Right lobe of liver (tissue), 6 donors: ENCODE measurements at regions not wholly inside any gene's neighbourhood (a gene's known extent, or its start where the extent isn't known, plus 50 kb on each side); places are given as distances from the start of the nearest gene placed in this dataset.
"Not testable (repeated sequence)": the region's sequence is repeated elsewhere in the genome, so short reads cannot be mapped to it uniquely, and the experiment has no call there.

Source experiments
- ATAC-seq, 4 donors: fragments of 200-7000 bp; cut with Tn5 transposase; one replicate each; pipeline ENCODE4 v1.9.1; 2020; ENCODE audit warnings: mild to moderate bottlenecking in 4 of 4, moderate library complexity in 4 of 4
- DNase-seq, 3 donors: peaks; one replicate each; pipeline ENCODE4 v3.0.0-alpha.2; 2020
- H3K27ac ChIP-seq, 3 donors: fragments of 200-600 bp; one replicate each; pipeline ENCODE4 v1.8.0; 2022
- H3K27me3 ChIP-seq, 2 donors: fragments of 200-600 bp; one replicate each; pipeline ENCODE4 v1.8.0; 2022
- H3K36me3 ChIP-seq, 4 donors: fragments of 200-600 bp; sonication (generic) in 1 of 4; one replicate each; pipeline versions ENCODE4 v1.5.1 to v1.8.0; 2017 to 2022; ENCODE audit warnings: control low read depth in 1 of 4
- H3K4me1 ChIP-seq, 4 donors: fragments of 200-600 bp; sonication (generic) in 1 of 4; one replicate each; pipeline versions ENCODE4 v1.5.1 to v1.8.0; 2017 to 2022; ENCODE audit warnings: control low read depth in 1 of 4
- H3K4me3 ChIP-seq, 3 donors: fragments of 200-600 bp; one replicate each; pipeline ENCODE4 v1.8.0; 2022
- H3K9me3 ChIP-seq, 4 donors: fragments of 200-600 bp; sonication (generic) in 1 of 4; one replicate each; pipeline versions ENCODE4 v1.5.1 to v1.8.0; 2017 to 2022; ENCODE audit warnings: control low read depth in 1 of 4
- POLR2A ChIP-seq: fragments of 450-650 bp; IDR thresholded peaks from one replicate; pipeline ENCODE4 v1.6.1; 2017; ENCODE audit warnings: antibody characterized with exemption, mild to moderate bottlenecking
- WGBS: methylation state at CpG from one replicate; pipeline ENCODE4 v1.1.6; 2018; ENCODE audit warnings: low coverage, low lambda C conversion rate; ENCODE audit not compliant: insufficient coverage; ENCODE audit errors: missing lambda C conversion rate; 5-methylcytosine and 5-hydroxymethylcytosine counted together
- intact Hi-C, 2 donors: fragments of 100-400 bp; cut with DNase I; formaldehyde crosslinking; loops; one replicate each; pipeline versions ENCODE4 v1.11.2 to v1.14.1; 2022
- TF ChIP-seq, protein P1 (sequence below), 4 donors: fragments of 200-600 bp in 3 of 4; fragments of 450-650 bp in 1 of 4; IDR thresholded peaks; one replicate each; pipeline versions ENCODE4 v1.5.1 to v1.8.0; 2016 to 2022; ENCODE audit warnings: antibody characterized with exemption in 4 of 4, mild to moderate bottlenecking in 2 of 4
- donor health status: DM: no; HTN: yes; CAD: no.
- donor health status: DM: no; HTN: no; CAD: no.
- donor health status: DM: no; HTN: no; CAD: no.
- donor health status: DM: no; HTN: yes; CAD: no.
- donor health status: DM: no; HTN: yes; CAD: no.

DNA sequence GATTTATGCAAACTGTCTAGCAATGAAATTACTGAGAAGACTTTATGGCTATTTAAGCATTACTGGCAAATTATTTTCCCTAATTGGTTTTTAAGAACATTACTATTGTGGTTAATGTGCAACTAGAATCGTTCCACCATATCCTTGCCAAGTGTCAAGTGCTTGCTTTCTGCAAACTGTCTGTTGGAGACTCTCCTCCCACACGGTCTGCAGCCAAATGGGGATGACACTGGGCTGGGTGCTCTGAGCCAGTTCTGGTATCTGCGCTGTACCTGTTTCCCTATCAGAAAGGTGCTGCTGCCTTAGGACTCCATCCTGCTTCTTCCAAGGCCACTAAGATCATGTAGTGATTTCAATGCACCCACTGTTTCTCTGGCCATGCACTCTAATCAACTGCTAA lies 110.4 kb downstream of the RAMP3 start:
- Histone ChIP-seq H3K36me3 (no peaks in the 10 kb centered on the region), H3K4me1 (no peaks in the 10 kb centered on the region), H3K27ac (no peak overlapping the region), H3K27me3 (no peaks in the 10 kb centered on the region), H3K4me3 (no peak overlapping the region), H3K9me3 (no peaks in the 10 kb centered on the region)
- peak in 2 of 4 donors; percentile 55 to 67 for ATAC-seq
- intact Hi-C loops: loop anchor here in 1 of 2 donors (10.0 kb wide), 1 partner anchor 113 kb away; the partner anchor contains the start of gene RAMP3
- 45% methylated on average over 1 of the region's 3 CpGs for WGBS
- TF ChIP-seq, protein P1, sequence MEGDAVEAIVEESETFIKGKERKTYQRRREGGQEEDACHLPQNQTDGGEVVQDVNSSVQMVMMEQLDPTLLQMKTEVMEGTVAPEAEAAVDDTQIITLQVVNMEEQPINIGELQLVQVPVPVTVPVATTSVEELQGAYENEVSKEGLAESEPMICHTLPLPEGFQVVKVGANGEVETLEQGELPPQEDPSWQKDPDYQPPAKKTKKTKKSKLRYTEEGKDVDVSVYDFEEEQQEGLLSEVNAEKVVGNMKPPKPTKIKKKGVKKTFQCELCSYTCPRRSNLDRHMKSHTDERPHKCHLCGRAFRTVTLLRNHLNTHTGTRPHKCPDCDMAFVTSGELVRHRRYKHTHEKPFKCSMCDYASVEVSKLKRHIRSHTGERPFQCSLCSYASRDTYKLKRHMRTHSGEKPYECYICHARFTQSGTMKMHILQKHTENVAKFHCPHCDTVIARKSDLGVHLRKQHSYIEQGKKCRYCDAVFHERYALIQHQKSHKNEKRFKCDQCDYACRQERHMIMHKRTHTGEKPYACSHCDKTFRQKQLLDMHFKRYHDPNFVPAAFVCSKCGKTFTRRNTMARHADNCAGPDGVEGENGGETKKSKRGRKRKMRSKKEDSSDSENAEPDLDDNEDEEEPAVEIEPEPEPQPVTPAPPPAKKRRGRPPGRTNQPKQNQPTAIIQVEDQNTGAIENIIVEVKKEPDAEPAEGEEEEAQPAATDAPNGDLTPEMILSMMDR (IDR thresholded peaks at IDR 0.05): no peak
- no peak for TF ChIP-seq POLR2A
- DNase-seq: no peak

DNA sequence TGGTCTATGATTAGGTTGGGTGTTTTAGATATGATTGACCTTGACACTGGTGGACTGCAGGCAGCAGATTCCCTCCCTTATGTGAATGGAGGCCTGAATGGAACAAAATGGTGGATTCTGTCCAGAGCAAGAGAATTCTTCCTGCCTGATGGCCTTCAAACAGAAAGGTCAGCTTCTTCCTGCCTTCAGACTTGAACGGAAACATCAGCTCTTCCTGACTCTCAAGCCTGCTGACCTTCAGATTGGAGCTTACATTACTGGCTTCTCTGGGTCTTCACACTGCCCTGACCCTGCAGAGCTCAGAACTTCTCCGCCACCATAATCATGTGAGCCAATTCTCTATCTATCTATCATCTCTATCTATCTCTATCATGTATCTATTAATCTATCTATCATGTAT lies 111.6 kb downstream of the RAMP3 start:
- Histone ChIP-seq H3K27ac (no peak overlapping the region), H3K27me3 (no peaks in the 10 kb centered on the region), H3K4me3 (no peak overlapping the region), H3K4me1 (no peaks in the 10 kb centered on the region), H3K9me3 (no peaks in the 10 kb centered on the region), H3K36me3 (no peaks in the 10 kb centered on the region)
- intact Hi-C loops: loop anchor here in 1 of 2 donors (10.0 kb wide), 1 partner anchor 114 kb away; the partner anchor contains the start of gene RAMP3
- DNase-seq (no peak), ATAC-seq (peak in 3 of 4 donors; percentile 13 to 60 (median 24))
- WGBS: 60% methylated on average over 1 of the region's 2 CpGs
- TF ChIP-seq POLR2A: no peak

DNA sequence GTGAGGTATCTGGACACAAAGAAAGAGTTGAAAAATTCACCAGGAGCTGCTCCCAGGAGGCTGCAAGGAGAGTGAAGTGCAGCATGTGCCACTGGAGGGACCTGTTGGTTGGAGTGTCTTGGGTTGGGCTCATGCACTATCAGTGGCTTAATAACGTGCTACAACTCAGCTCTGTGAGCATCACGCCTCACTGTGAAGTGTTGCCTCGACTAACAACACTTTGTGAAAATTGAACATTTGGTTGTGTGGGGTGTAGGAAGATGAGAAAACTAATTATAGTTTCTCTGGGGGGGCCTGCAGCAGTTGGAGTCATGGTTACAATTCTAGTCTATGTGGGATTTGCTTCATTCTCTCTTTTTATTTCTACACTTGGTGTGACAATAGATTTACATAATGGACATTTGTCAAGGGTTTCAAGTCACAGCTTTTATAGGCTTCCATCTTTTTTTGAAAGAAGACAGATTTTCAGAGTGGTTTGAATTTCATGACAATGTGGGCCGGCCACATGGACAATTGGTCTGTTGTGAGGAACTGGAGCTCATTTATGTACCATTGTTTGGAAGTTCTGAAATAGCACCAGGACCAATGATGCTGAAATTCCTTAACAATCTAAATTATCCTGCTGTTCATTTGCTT lies 121.3 kb downstream of the RAMP3 start:
- Histone ChIP-seq H3K4me1 (no peaks in the 10 kb centered on the region), H3K36me3 (no peaks in the 10 kb centered on the region), H3K27ac (no peak overlapping the region), H3K4me3 (no peak overlapping the region), H3K27me3 (no peaks in the 10 kb centered on the region), H3K9me3 (no peaks in the 10 kb centered on the region)
- intact Hi-C loops: no loop called here
- DNase-seq (no peak), ATAC-seq (no peak)
- 25% methylated on average over 3 of the region's 4 CpGs for WGBS
- no peak for TF ChIP-seq POLR2A
- TF ChIP-seq, protein P1 (IDR thresholded peaks at IDR 0.05): no peak

DNA sequence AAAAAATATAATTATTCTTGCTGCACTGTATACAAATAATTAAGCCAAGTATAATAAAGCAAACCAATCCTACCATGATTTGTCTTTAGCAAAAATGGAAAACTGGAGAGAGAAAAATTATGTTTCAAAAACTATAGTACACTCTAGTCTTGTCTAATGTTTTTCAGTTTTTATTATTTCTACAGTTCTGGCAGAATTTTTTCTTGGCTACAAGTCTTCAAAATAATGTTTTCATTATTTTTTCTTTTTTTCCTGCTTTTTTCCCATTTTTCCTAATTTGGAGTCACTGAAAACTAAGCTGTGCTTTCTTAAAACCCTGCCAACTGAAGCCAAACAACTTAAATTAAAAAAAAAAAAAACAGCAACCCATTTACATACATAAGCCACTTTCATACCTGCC lies 132.0 kb downstream of the RAMP3 start:
- H3K27ac ChIP-seq, H3K36me3 ChIP-seq, ATAC-seq, DNase-seq, H3K4me3 ChIP-seq, H3K4me1 ChIP-seq, intact Hi-C loops, H3K27me3 ChIP-seq, H3K9me3 ChIP-seq: not testable (repeated sequence)

DNA sequence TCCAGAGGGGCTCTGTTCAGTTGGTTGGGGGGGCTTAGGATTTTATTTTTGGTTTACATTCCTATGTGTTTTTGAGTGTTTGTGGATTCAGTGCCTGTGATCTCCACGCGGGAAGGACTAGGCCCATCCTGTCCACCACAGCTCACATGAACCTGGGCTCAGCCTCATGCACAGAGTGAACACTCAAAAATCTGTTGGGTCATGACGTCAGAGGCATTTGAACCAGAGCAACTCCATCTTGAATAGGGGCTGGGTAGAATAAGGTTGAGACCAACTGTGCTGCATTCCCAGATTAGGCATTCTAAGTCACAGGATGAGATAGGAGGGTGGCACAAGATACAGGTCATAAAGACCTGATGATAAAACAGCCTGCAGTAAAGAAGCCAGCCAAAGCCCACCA lies 133.3 kb downstream of the RAMP3 start:
- intact Hi-C loops: no loop called here

More for the DNA sequence above, 133.3 kb downstream of the RAMP3 start:
- H3K27ac ChIP-seq: no peak overlapping the region
- H3K4me3 ChIP-seq: no peak overlapping the region
- H3K4me1 ChIP-seq: no peaks in the 10 kb centered on the region
- H3K9me3 ChIP-seq: no peaks in the 10 kb centered on the region
- no peaks in the 10 kb centered on the region for H3K27me3 ChIP-seq
- ATAC-seq: no peak
- no peaks in the 10 kb centered on the region for H3K36me3 ChIP-seq
- TF ChIP-seq, protein P1 (IDR thresholded peaks at IDR 0.05): no peak
- no peak for TF ChIP-seq POLR2A
- no peak for DNase-seq
- WGBS: 75% methylated on average over 3 of the region's 3 CpGs
